GM23338 (cell line): ENCODE measurements at regions not wholly inside any gene's neighbourhood (a gene's known extent, or its start where the extent isn't known, plus 50 kb on each side); places are given as distances from the start of the nearest gene placed in this dataset.

ENCODE experiments used
- CREB1 ChIP-seq: fragments of 250-450 bp; sonication (Bioruptor Pico); IDR thresholded peaks from 2 replicates; pipeline ENCODE4 v1.5.0; 2020; ENCODE audit warnings: low read depth, mild to moderate bottlenecking, moderate library complexity
- CTCF ChIP-seq, 2 experiments: fragments of 200-600 bp in 1 of 2; sonication (generic) in 1 of 2; conservative IDR thresholded peaks; 2 replicates each; pipeline versions ENCODE4 v1.5.1 to v1.6.1; 2016 to 2017; ENCODE audit warnings: antibody characterized with exemption in 2 of 2, low read depth in 2 of 2, mild to moderate bottlenecking in 2 of 2, moderate library complexity in 1 of 2
- EZH2 ChIP-seq: fragments of 200-600 bp; sonication (generic); IDR thresholded peaks from one replicate; pipeline ENCODE4 v1.8.0; 2017; ENCODE audit warnings: antibody characterized with exemption, mild to moderate bottlenecking, low read depth; ENCODE audit not compliant: unreplicated experiment
- EZH2phosphoT487 ChIP-seq: fragments of 200-600 bp; sonication (generic); IDR thresholded peaks from one replicate; pipeline ENCODE4 v1.8.1; 2018; ENCODE audit warnings: antibody characterized with exemption; ENCODE audit not compliant: unreplicated experiment
- JUNB ChIP-seq: IDR thresholded peaks from one replicate; pipeline ENCODE4 v1.6.1; 2016; ENCODE audit warnings: antibody characterized with exemption; ENCODE audit not compliant: unreplicated experiment
- POLR2AphosphoS5 ChIP-seq: IDR thresholded peaks from 2 replicates; pipeline ENCODE4 v1.6.1; 2016; ENCODE audit warnings: antibody characterized with exemption, low read depth
- STAT1 ChIP-seq: IDR thresholded peaks from one replicate; pipeline ENCODE4 v1.6.1; 2016; ENCODE audit warnings: antibody characterized with exemption; ENCODE audit not compliant: unreplicated experiment
- ZNF331 ChIP-seq: fragments of 250-450 bp; sonication (Bioruptor Pico); IDR thresholded peaks from 2 replicates; pipeline ENCODE4 v1.5.0; 2020; ENCODE audit warnings: low read depth, mild to moderate bottlenecking, moderate library complexity
- ZNF462 ChIP-seq: fragments of 250-450 bp; sonication (Bioruptor Pico); IDR thresholded peaks from 2 replicates; pipeline ENCODE4 v1.5.0; 2020; ENCODE audit warnings: mild to moderate bottlenecking, moderate library complexity
- TF ChIP-seq, protein P1 (sequence below): IDR thresholded peaks from one replicate; pipeline ENCODE4 v1.6.1; 2018; ENCODE audit warnings: antibody characterized with exemption; ENCODE audit not compliant: unreplicated experiment
- TF ChIP-seq, protein P2 (sequence below): IDR thresholded peaks from 2 replicates; pipeline ENCODE4 v1.6.1; 2016; ENCODE audit warnings: antibody characterized with exemption

- TF ChIP-seq CREB1 (CRISPR knock-in tag) (no peak), CTCF (conservative IDR thresholded peaks at IDR 0.05; ENCODE audit: low read depth in 2 of 2) (no peak), EZH2 (no peak), STAT1 (no peak), POLR2AphosphoS5 (no peak), ZNF331 (CRISPR knock-in tag) (no peak), EZH2phosphoT487 (no peak), ZNF462 (CRISPR knock-in tag) (no peak), JUNB (no peak)
- TF ChIP-seq, protein P1, sequence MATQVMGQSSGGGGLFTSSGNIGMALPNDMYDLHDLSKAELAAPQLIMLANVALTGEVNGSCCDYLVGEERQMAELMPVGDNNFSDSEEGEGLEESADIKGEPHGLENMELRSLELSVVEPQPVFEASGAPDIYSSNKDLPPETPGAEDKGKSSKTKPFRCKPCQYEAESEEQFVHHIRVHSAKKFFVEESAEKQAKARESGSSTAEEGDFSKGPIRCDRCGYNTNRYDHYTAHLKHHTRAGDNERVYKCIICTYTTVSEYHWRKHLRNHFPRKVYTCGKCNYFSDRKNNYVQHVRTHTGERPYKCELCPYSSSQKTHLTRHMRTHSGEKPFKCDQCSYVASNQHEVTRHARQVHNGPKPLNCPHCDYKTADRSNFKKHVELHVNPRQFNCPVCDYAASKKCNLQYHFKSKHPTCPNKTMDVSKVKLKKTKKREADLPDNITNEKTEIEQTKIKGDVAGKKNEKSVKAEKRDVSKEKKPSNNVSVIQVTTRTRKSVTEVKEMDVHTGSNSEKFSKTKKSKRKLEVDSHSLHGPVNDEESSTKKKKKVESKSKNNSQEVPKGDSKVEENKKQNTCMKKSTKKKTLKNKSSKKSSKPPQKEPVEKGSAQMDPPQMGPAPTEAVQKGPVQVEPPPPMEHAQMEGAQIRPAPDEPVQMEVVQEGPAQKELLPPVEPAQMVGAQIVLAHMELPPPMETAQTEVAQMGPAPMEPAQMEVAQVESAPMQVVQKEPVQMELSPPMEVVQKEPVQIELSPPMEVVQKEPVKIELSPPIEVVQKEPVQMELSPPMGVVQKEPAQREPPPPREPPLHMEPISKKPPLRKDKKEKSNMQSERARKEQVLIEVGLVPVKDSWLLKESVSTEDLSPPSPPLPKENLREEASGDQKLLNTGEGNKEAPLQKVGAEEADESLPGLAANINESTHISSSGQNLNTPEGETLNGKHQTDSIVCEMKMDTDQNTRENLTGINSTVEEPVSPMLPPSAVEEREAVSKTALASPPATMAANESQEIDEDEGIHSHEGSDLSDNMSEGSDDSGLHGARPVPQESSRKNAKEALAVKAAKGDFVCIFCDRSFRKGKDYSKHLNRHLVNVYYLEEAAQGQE: no peak
- TF ChIP-seq, protein P2, sequence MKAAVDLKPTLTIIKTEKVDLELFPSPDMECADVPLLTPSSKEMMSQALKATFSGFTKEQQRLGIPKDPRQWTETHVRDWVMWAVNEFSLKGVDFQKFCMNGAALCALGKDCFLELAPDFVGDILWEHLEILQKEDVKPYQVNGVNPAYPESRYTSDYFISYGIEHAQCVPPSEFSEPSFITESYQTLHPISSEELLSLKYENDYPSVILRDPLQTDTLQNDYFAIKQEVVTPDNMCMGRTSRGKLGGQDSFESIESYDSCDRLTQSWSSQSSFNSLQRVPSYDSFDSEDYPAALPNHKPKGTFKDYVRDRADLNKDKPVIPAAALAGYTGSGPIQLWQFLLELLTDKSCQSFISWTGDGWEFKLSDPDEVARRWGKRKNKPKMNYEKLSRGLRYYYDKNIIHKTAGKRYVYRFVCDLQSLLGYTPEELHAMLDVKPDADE: no peak
Measured at GRCh38 chr1:221366495-221367110, 375.3 kb downstream of the DUSP10 start.
